HG03025 (cell line): ENCODE measurements at regions not wholly inside any gene's neighbourhood (a gene's known extent, or its start where the extent isn't known, plus 50 kb on each side); places are given as distances from the start of the nearest gene placed in this dataset.

Experiments used
- ATAC-seq: cut with Tn5 transposase; IDR thresholded peaks from one replicate; pipeline ENCODE4 v1.9.1; 2021; ENCODE audit warnings: mild to moderate bottlenecking, moderate library complexity; ENCODE audit not compliant: unreplicated experiment, low FRiP score

- ATAC-seq, result no peak
These were observed 281.9 kb upstream of the POU3F1 start for GRCh38 chr1:38328278-38329035.

GRCh38 chr1:38327559-38327973, 281.0 kb upstream of the POU3F1 start:
- ATAC-seq, result no peak

- ATAC-seq, result no peak
These were observed 280.3 kb upstream of the POU3F1 start for GRCh38 chr1:38326856-38327255.

GRCh38 chr1:38326135-38326534, 279.5 kb upstream of the POU3F1 start:
- no peak for ATAC-seq

- no peak for ATAC-seq
These were observed 266.2 kb upstream of the POU3F1 start for GRCh38 chr1:38312753-38313152.

- ATAC-seq, result no peak
These were observed 263.5 kb upstream of the POU3F1 start for GRCh38 chr1:38310079-38310478.

- no peak for ATAC-seq
These were observed 262.2 kb upstream of the POU3F1 start for GRCh38 chr1:38308780-38309179.

GRCh38 chr1:38305666-38306065, 259.1 kb upstream of the POU3F1 start:
- ATAC-seq, result no peak

GRCh38 chr1:38303843-38304242, 257.2 kb upstream of the POU3F1 start:
- ATAC-seq, result no peak

- no peak for ATAC-seq
These were observed 254.4 kb upstream of the POU3F1 start for GRCh38 chr1:38301040-38301439.

GRCh38 chr1:38300616-38301015, 254.0 kb upstream of the POU3F1 start:
- ATAC-seq, result no peak

GRCh38 chr1:38297842-38298241, 251.2 kb upstream of the POU3F1 start:
- no peak for ATAC-seq

GRCh38 chr1:38297246-38297645, 250.7 kb upstream of the POU3F1 start:
- ATAC-seq, result no peak

GRCh38 chr1:38296047-38296446, 249.5 kb upstream of the POU3F1 start:
- ATAC-seq, result no peak

GRCh38 chr1:38293567-38293966, 247.0 kb upstream of the POU3F1 start:
- ATAC-seq, result no peak

- no peak for ATAC-seq
These were observed 246.4 kb upstream of the POU3F1 start for GRCh38 chr1:38292969-38293368.

- no peak for ATAC-seq
These were observed 245.4 kb upstream of the POU3F1 start for GRCh38 chr1:38291906-38292521.

- ATAC-seq, result no peak
These were observed 244.7 kb upstream of the POU3F1 start for GRCh38 chr1:38291336-38291735.

- no peak for ATAC-seq
These were observed 242.4 kb upstream of the POU3F1 start for GRCh38 chr1:38289034-38289433.

- no peak for ATAC-seq
These were observed 241.0 kb upstream of the POU3F1 start for GRCh38 chr1:38287547-38287946.

- ATAC-seq, result no peak
These were observed 240.4 kb upstream of the POU3F1 start for GRCh38 chr1:38287036-38287435.

- no peak for ATAC-seq
These were observed 239.4 kb upstream of the POU3F1 start for GRCh38 chr1:38285807-38286530.
